GM23338 (cell line): ENCODE measurements at regions not wholly inside any gene's neighbourhood (a gene's known extent, or its start where the extent isn't known, plus 50 kb on each side); places are given as distances from the start of the nearest gene placed in this dataset.
"Not testable (repeated sequence)": the region's sequence is repeated elsewhere in the genome, so short reads cannot be mapped to it uniquely, and the experiment has no call there.

ENCODE experiments used
- POLR2AphosphoS5 ChIP-seq: IDR thresholded peaks from 2 replicates; pipeline ENCODE4 v1.6.1; 2016; ENCODE audit warnings: antibody characterized with exemption, low read depth
- TF ChIP-seq, protein P1 (sequence below), 2 experiments: fragments of 200-600 bp in 1 of 2; sonication (generic) in 1 of 2; conservative IDR thresholded peaks; 2 replicates each; pipeline versions ENCODE4 v1.5.1 to v1.6.1; 2016 to 2017; ENCODE audit warnings: antibody characterized with exemption in 2 of 2, low read depth in 2 of 2, mild to moderate bottlenecking in 2 of 2, moderate library complexity in 1 of 2

DNA sequence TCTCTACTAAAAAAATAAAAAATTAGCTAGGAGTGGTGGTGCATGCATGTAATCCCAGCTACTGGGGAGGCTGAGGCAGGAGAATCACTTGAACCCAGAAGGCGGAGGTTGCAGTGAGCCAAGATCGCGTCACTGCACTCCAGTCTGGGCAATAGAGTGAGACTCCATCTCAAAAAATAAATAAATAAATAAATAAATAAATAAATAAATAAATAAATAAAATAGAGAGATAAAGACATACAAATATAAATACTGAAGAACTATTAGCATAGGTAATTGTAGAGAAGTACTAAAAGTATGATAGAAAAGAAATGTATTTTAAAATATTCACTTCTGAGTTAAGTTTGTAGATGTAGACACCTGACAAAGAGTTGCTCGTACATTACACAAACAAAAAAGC is 1652.4 kb downstream of the TP53TG3F start:
- TF ChIP-seq POLR2AphosphoS5: not testable (repeated sequence)
- TF ChIP-seq, protein P1, sequence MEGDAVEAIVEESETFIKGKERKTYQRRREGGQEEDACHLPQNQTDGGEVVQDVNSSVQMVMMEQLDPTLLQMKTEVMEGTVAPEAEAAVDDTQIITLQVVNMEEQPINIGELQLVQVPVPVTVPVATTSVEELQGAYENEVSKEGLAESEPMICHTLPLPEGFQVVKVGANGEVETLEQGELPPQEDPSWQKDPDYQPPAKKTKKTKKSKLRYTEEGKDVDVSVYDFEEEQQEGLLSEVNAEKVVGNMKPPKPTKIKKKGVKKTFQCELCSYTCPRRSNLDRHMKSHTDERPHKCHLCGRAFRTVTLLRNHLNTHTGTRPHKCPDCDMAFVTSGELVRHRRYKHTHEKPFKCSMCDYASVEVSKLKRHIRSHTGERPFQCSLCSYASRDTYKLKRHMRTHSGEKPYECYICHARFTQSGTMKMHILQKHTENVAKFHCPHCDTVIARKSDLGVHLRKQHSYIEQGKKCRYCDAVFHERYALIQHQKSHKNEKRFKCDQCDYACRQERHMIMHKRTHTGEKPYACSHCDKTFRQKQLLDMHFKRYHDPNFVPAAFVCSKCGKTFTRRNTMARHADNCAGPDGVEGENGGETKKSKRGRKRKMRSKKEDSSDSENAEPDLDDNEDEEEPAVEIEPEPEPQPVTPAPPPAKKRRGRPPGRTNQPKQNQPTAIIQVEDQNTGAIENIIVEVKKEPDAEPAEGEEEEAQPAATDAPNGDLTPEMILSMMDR (conservative IDR thresholded peaks at IDR 0.05; ENCODE audit: low read depth in 2 of 2): not testable (repeated sequence)
